ENCODE measurements at regions not wholly inside any gene's neighbourhood (a gene's known extent, or its start where the extent isn't known, plus 50 kb on each side); places are given as distances from the start of the nearest gene placed in this dataset.

DNA sequence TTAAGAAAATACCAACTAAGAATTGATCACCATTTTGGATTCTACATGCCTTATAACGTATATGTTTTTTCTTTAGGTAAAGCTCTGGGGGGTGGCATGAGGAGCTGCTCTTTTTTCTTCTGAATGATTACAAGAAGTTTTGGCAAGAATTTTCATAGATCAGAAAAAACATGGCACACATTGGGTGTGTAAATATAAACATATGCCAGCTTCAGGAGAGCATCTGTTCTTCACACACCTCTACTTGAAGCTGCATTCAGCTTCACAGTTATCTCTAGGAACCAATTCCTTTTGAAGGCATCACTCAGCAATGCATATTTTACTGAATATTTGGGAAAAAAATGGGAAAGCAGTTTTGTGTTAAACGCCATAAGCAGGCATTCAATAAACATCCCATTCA lies 122.7 kb upstream of the GHR start:
- Histone ChIP-seq H2AFZ (replicated peaks) (no peak overlapping the region), H3K4me3 (no peak overlapping the region), H4K20me1 (ENCODE audit: low read depth) (no peaks in the 10 kb centered on the region), H3K79me2 (ENCODE audit: low read depth) (no peaks in the 10 kb centered on the region), H3K36me3 (no peaks in the 10 kb centered on the region), H3K27ac (no peak overlapping the region), H3K9ac (no peak overlapping the region), H3K9me3 (ENCODE audit: low read depth) (no peaks in the 10 kb centered on the region), H3K27me3 (no peaks in the 10 kb centered on the region), H3K4me2 (no peak overlapping the region), H3F3A (ENCODE audit: low read depth) (no peaks in the 10 kb centered on the region), H3K4me1 (no peaks in the 10 kb centered on the region)
- Mint-ChIP-seq H3K4me1 (no peaks in the 10 kb centered on the region), H3K27me3 (ENCODE audit: insufficient read depth, low read depth) (no peaks in the 10 kb centered on the region), H3K9me3 (peaks cover 3% of the 10 kb centered on the region), H3K4me3 (no peak overlapping the region), H3K27ac (no peak overlapping the region), H3K36me3 (no peaks in the 10 kb centered on the region)
- no peak for DNase-seq (ENCODE audit: low spot score)
- TF ChIP-seq EZH2phosphoT487 (IDR thresholded peaks at IDR 0.05) (no peak), EZH2 (IDR thresholded peaks at IDR 0.05) (no peak)
- TF ChIP-seq, protein P1, sequence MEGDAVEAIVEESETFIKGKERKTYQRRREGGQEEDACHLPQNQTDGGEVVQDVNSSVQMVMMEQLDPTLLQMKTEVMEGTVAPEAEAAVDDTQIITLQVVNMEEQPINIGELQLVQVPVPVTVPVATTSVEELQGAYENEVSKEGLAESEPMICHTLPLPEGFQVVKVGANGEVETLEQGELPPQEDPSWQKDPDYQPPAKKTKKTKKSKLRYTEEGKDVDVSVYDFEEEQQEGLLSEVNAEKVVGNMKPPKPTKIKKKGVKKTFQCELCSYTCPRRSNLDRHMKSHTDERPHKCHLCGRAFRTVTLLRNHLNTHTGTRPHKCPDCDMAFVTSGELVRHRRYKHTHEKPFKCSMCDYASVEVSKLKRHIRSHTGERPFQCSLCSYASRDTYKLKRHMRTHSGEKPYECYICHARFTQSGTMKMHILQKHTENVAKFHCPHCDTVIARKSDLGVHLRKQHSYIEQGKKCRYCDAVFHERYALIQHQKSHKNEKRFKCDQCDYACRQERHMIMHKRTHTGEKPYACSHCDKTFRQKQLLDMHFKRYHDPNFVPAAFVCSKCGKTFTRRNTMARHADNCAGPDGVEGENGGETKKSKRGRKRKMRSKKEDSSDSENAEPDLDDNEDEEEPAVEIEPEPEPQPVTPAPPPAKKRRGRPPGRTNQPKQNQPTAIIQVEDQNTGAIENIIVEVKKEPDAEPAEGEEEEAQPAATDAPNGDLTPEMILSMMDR (IDR thresholded peaks at IDR 0.05): no peak

DNA sequence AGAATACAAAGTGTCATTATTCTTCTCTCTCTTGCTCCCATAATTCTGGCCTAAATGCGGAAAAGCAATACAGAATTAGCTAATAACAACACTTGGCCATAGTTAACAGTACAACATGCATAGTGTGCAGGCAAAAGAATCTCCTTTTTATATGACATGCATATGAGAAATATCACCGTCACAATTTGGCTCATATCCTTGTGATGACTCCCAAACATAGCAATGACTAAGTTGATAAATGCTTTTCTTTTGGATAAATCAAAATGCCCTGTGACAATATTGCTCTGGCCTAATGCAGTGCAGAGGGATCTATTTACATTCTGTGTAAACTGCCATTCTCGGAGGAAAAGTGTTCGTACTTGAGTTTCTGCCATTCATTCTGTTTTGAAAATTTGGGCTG lies 121.9 kb upstream of the GHR start:
- H3K4me3 Mint-ChIP-seq: no peak overlapping the region
- H3K9me3 Mint-ChIP-seq: peaks cover 3% of the 10 kb centered on the region
- Histone ChIP-seq H3K27me3 (no peaks in the 10 kb centered on the region), H3K4me2 (no peak overlapping the region), H3K36me3 (no peaks in the 10 kb centered on the region), H3K4me3 (no peak overlapping the region), H3F3A (ENCODE audit: low read depth) (no peaks in the 10 kb centered on the region), H4K20me1 (ENCODE audit: low read depth) (no peaks in the 10 kb centered on the region), H3K79me2 (ENCODE audit: low read depth) (no peaks in the 10 kb centered on the region), H3K4me1 (no peaks in the 10 kb centered on the region), H3K27ac (no peak overlapping the region), H2AFZ (replicated peaks) (no peak overlapping the region), H3K9ac (no peak overlapping the region), H3K9me3 (ENCODE audit: low read depth) (no peaks in the 10 kb centered on the region)
- TF ChIP-seq, protein P1 (IDR thresholded peaks at IDR 0.05): no peak
- TF ChIP-seq EZH2phosphoT487 (IDR thresholded peaks at IDR 0.05) (no peak), EZH2 (IDR thresholded peaks at IDR 0.05) (no peak)
- no peaks in the 10 kb centered on the region for H3K27me3 Mint-ChIP-seq (ENCODE audit: insufficient read depth, low read depth)
- no peak for DNase-seq (ENCODE audit: low spot score)
- H3K27ac Mint-ChIP-seq: no peak overlapping the region
- H3K4me1 Mint-ChIP-seq: no peaks in the 10 kb centered on the region
- H3K36me3 Mint-ChIP-seq: no peaks in the 10 kb centered on the region

DNA sequence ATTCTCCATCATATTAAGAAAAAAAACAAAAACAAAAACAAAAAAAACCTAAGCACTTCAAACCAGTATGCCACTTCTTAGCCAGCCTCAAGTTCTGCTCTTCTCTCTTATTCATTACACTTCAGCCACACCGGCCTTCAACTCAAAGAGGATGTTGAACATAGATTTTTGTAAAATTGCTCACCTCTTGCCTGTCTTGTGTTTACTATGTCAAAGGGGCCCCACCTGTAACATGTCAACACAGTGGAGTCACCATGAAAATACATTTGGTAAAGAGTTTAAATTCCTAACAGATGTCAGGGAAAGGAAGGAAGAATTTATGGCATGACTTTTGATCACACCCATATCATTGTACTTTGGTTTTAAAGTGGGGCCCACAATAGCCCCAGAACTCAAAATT lies 121.1 kb upstream of the GHR start:
- H3K27ac Mint-ChIP-seq: no peak overlapping the region
- Histone ChIP-seq H3F3A (ENCODE audit: low read depth) (no peaks in the 10 kb centered on the region), H3K4me2 (no peak overlapping the region), H3K9me3 (ENCODE audit: low read depth) (no peaks in the 10 kb centered on the region), H2AFZ (replicated peaks) (no peak overlapping the region), H3K9ac (no peak overlapping the region), H3K79me2 (ENCODE audit: low read depth) (no peaks in the 10 kb centered on the region), H3K4me1 (no peaks in the 10 kb centered on the region), H3K27ac (no peak overlapping the region), H3K36me3 (no peaks in the 10 kb centered on the region), H4K20me1 (ENCODE audit: low read depth) (no peaks in the 10 kb centered on the region), H3K27me3 (no peaks in the 10 kb centered on the region), H3K4me3 (no peak overlapping the region)
- no peaks in the 10 kb centered on the region for H3K4me1 Mint-ChIP-seq
- no peaks in the 10 kb centered on the region for H3K36me3 Mint-ChIP-seq
- H3K4me3 Mint-ChIP-seq: no peak overlapping the region
- H3K27me3 Mint-ChIP-seq (ENCODE audit: insufficient read depth, low read depth): no peaks in the 10 kb centered on the region
- H3K9me3 Mint-ChIP-seq: peaks cover 3% of the 10 kb centered on the region
- DNase-seq (ENCODE audit: low spot score): no peak
- TF ChIP-seq EZH2phosphoT487 (IDR thresholded peaks at IDR 0.05) (no peak), EZH2 (IDR thresholded peaks at IDR 0.05) (no peak)
- TF ChIP-seq, protein P1 (IDR thresholded peaks at IDR 0.05): no peak

DNA sequence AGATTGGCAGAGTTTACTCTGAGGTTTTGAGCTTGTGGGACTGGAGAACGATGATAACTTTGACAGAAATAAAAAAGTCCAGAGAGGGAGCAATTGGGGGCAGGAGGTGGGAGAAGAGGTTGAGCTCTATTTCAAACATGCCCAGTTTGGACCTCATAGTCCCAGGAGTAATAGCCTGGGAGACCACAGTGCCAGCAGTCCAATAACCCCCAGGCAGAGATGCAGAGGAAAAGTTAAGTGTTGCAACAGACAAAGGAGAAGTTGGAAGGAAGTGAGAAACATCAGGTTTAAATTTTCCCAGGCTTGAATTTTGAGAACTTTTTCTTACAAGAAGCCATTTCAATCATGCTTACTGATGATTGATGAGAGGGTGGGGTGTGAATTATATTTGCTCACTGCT lies 117.0 kb upstream of the GHR start:
- Histone ChIP-seq H3K36me3 (no peaks in the 10 kb centered on the region), H3K27me3 (no peaks in the 10 kb centered on the region), H3F3A (ENCODE audit: low read depth) (no peaks in the 10 kb centered on the region), H2AFZ (replicated peaks) (no peak overlapping the region), H3K9ac (no peak overlapping the region), H3K79me2 (ENCODE audit: low read depth) (no peaks in the 10 kb centered on the region), H3K9me3 (ENCODE audit: low read depth) (no peaks in the 10 kb centered on the region), H3K4me3 (no peak overlapping the region), H4K20me1 (ENCODE audit: low read depth) (no peaks in the 10 kb centered on the region), H3K4me2 (no peak overlapping the region), H3K27ac (no peak overlapping the region), H3K4me1 (no peaks in the 10 kb centered on the region)
- no peaks in the 10 kb centered on the region for H3K4me1 Mint-ChIP-seq
- H3K9me3 Mint-ChIP-seq: no peaks in the 10 kb centered on the region
- H3K4me3 Mint-ChIP-seq: no peak overlapping the region
- no peaks in the 10 kb centered on the region for H3K27me3 Mint-ChIP-seq (ENCODE audit: insufficient read depth, low read depth)
- H3K36me3 Mint-ChIP-seq: no peaks in the 10 kb centered on the region
- no peak for TF ChIP-seq EZH2 (IDR thresholded peaks at IDR 0.05)
- TF ChIP-seq EZH2phosphoT487 (IDR thresholded peaks at IDR 0.05): no peak
- TF ChIP-seq, protein P1 (IDR thresholded peaks at IDR 0.05): no peak
- no peak overlapping the region for H3K27ac Mint-ChIP-seq
- DNase-seq (ENCODE audit: low spot score): no peak
